Non-pigmented ciliary epithelial cell (primary cell): ENCODE measurements at regions not wholly inside any gene's neighbourhood (a gene's known extent, or its start where the extent isn't known, plus 50 kb on each side); places are given as distances from the start of the nearest gene placed in this dataset.

Experiments used
- DNase-seq: peaks from one replicate; pipeline ENCODE4 v3.0.0-alpha.2; 2010; ENCODE audit warnings: low read depth

DNA sequence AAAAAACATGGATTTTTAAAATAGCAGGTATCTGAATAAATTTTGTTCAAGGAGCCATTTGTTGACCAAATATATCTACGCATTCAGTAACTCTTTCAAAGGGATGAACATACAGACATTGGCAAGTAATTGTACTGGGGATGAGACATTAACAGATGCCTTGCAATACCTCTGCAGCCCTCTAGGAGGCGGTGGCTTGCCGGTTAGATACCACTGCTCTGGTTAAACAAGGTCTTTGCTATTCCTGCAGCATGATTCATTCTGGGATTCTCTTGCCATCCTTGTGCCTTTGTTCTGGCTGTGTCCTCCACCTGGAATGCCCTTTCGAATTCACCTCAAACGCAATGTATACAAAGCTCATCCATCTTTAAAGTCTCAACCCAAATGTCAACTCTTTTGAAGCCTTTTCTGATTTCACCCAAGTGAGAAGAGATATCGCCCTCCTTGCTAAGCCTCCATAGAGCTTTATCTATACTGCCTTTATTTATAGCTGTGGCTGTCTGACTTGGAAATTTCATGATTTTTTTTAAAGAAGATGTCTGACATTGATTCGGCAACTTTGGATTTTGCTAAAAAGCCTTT is 131.0 kb upstream of the SRRM4 start:
- DNase-seq = no peak

DNA sequence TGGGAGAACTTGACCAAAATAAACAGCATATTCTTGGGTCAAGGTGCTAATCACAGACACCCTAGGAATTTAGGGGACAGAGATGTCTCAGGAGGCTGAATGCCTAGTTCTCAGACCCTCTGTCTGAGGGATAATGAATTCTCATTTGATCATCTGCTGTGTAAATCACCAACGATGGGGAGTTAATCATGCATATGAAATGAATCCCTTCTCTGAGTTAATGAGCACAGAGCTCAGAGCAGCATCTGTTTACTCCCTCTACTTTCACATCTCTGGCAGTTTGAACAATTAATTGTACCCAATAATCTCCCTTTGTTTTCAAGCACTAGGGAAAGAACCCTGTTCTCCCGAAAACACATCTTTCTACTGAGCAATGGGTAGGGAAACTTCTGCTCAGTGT is 129.4 kb upstream of the SRRM4 start:
- no peak for DNase-seq

DNA sequence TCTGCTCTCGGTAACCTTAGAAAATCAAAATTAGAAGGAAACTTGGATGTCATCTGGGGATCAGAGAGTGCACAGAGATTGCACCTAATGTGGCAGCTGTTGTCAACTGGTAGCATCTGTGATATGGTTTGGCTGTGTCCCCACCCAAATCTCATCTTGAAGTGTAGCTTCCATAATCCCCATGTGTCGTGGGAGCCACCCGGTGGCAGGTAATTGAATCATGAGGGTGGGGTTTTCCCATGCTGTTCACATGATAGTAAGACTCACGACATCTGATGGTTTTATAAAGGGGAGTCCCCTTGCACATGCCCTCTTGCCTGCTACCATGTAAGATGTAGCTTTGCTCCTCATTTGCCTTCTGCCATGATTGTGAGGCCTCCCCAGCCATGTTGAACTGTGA is 127.7 kb upstream of the SRRM4 start:
- DNase-seq = no peak

DNA sequence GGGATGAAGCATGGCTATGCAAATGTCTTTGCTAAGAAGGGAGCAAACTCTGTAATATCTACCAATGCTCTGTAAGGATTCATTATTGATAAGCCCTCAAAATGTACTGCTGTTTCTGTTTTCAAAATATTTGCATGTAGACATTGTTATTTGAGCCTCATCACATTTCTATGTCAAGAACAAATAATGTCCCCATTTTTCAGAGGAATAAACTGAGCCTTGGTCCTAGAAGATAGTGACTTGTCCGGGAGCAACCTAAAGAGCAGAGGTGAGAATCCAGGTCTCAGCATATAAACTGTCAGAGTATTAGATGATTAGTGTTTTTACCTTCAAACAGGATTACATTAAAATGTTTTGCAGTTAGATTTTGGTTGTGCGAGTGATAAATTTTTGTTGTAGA is 125.5 kb upstream of the SRRM4 start:
- DNase-seq = no peak

DNA sequence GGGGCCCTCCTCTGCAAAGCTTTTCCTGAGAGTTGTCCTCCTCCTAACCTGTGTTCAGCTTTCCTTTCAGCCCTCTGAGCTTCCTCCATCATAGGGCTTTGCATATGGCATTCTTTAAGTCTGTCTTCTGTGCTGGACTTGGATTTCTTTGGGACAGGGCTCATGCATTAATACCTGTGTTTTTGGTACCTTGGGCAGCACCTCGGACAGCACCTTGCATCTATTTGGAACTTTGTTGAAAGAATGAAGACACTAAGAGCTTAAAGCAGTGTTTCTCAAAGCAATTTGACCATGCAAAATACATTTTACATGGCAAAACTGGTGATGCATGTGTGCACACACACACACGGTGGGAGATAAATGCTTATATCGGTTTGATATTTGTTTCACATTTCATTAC is 115.0 kb upstream of the SRRM4 start:
- no peak for DNase-seq

DNA sequence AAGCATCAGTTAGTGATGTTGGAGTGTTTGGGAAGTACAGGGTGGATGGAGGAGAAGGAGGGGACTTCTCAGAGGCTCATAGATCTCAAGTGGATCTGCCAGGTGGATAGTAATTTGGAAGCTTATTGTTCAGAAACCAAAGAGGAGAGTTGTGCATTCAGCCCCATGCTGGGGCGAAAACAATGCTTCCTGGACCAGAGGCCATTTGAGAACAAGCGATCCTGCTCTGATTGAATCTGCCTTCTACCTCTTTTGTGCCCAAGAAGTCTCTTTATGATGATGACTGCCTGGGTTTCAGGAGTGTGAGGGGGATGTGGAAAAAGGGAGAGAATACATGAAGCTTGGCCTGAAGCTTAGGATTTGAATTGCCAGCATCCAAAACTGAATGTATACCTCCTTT is 110.8 kb upstream of the SRRM4 start:
- no peak for DNase-seq

DNA sequence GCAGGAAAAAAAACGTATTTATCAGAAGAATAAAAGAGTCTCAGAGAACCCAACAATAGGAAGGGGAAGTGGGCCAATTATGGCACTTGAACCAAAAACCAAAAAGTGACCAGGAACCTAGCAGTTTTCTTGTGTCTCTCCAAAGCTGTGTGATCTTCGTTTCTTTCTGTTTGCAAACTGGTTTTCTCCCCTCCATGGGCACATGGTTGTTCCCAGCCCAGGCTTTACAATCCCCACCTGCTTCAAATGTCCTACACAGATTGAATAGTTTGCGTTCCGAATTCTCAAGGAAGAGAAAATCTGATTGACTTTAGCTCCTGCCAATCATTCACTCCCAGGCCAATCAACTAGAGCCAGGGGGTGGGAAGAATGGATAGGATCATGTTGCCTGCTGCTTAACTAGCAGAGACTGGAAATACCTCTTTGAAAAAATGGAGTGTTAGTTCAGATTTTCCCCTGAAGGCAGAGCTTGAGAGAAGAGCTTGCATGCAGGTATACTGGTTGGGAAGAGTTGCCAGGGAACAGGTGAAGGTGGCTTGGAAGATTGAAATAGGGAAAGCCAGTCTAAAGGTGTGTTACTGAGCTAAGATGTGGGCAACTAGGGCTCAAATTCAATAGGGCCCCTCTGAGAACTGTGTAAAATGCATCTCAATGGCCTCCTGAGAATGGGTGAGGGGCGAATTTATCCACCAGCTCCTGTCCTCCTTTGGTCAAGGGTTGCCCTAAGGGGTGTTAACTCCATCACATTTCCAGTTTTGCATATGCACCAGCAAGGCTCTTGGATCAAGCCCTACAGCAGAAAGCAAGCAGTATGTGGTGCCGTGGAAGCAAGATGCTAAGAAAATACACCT is 106.4 kb upstream of the SRRM4 start:
- DNase-seq = no peak

DNA sequence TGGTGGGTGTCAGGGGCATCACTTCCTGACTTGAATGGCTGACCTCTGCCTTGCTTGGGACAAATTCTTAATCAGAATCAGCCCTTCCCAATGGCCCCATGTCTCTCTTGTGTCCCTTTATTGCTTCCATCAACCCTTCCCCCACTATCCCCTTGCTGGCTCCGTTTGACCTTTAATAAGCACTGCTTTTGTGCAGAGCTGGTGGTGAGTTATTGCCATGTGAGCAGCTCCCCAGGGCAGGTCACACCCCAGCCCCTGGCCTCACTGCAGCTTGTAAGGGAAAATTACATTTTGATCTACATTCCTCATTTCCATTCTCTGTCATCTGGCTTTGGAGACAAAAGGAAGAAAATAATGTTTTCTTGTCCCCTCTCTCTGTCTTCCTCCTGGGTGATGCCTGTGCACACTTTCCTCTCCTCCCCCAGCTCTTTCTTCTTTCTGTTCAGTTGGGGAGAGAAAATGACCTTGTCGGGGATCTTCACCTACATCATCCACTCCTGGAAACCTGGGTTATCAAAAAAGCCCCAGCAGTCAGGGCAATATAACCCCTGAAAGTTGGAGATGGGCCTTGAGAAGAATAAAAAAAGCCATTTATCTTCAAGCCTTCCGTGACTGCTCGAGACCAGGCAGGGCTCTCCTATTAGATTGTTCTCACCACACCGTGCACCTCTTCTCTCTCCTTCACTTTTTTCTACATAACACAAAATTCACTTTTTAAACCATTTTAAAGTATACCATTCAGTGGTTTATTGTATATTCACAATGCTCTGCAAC is 100.4 kb upstream of the SRRM4 start:
- DNase-seq = no peak

DNA sequence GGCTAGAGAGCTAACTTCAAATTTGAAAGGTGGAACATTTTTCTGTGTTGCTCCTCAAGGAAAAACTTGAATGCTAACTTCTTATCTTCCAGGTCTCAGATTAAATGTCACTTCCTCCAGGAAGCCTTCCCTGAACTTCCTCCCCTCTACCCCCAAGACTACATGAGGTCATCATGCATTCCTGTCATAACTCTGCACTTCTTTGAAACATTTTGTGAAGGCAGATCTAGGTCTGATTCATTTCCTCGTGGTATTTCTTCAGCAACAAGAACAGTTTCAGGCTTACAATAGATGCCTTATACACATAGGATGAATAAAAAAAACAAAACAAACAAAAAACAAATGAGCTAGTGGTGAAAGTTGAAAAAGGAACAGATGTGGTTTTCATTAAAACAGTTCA is 97.1 kb upstream of the SRRM4 start:
- no peak for DNase-seq

DNA sequence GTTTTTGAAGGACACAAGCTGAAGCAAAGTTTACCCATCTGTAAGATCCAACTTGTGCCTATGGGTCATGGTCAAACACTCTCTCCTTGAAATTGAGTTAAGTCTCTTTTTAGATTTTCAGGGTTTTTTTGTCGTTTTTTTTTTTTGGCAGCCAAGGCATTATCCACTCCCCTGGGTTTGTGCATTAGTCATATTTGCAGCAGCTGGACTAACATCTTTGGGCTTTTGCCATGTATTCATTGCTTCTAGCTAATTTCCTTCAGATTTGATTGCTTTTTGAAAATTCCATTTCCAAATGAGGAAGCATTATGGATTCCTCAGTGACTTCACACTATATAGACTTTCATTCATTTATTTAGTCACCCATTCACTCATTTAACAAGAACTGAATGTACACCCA is 80.3 kb upstream of the SRRM4 start:
- DNase-seq = no peak

DNA sequence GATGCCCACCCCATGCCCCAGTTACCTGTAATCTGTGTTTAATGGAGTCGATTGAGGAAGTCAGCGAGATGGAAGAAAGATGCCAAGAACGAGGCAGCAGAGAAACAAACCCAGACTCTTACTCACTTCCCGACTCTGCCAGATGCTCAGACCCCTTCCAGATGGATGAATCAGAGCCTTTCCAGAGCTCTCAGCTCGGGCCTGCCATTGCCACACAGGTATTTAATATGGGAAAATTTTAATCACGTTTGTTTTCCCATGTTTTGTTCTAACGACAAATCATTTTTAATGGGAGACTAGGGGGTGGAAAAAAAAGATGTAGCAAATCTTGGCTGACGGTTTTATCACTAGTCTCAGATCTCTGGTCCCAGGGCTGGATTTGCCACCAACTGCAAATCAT is 72.5 kb upstream of the SRRM4 start:
- no peak for DNase-seq

DNA sequence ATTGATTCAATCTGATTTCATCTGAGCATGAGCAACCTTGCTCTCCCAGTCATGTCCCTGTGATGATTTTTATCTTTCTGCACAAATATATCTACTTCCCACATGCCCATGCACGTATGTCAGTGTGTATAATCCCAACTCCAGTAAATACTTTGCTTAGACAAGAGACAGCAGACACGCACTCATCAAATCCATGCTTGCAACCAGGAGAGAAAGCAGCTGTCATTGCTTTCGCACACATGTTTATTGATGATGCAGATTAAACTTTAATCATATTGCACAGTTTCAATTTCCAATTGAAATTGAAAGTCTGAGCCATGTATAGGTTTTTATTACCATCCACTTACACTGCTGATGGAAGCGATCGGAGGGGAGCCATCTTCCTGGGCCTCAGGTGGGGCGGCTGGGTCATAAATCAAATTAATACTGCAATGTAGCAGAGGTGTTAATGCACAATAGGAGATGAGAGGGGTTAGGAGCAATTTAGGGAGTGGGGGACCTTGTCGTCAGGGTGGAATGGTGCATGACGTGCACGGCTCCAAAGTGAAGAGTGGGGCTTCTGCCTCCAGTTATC is 68.6 kb upstream of the SRRM4 start:
- no peak for DNase-seq

DNA sequence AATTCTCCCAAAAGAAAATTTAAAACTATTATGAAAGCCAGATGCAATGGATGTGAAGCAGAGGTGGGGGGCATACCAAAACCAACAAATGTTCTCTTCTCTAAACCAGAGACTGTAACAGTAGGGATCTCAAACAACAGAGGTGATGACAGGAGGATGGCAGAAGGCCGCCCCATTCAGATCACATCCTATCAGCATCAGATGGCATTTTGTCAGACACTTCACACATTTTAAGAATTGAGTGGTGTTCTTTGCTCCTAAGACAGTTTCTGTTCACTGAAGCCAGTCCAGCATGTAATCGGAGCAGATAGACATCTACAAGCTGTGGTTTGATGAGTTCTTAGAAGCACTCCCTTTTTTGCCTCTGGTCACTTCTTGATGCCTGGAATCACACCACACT is 59.6 kb upstream of the SRRM4 start:
- no peak for DNase-seq

DNA sequence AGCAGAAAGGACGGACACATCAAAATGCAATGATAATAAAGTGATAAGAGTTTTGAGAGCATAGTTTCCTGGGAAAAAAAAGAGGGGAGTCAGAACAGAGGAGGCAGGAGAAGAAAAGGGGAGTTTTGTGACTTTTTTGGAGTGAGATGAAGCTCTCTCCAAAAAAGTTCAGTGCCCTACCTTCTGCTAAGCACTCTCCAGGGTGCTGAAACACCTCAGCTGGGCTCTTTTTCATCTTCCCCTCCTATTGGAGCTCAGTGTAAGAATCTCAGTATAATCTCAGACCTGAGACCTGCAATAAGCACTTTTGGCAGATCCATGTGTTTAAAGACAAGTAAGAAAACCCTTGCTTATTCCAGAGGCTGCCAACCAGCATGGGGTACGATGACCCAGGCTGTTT is 58.9 kb upstream of the SRRM4 start:
- DNase-seq = no peak

DNA sequence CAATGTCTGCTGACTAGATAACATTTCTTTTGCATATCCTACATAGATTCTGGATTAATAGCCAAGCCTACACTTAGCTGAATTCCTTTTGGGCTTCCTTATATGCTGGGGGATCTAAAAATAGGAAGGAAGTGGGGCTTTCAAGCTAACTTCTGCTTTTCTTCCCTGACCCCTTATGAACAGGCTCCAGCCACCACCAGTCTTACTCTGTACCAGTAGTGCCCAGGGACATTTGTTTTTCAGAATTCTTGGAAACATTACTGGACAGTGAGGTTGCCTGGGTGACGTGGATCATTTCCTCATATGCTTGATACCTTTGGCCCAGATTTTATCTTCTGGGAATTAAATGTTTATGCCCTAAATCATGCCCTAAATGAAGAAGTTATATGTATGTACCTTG is 55.9 kb upstream of the SRRM4 start:
- DNase-seq = no peak

DNA sequence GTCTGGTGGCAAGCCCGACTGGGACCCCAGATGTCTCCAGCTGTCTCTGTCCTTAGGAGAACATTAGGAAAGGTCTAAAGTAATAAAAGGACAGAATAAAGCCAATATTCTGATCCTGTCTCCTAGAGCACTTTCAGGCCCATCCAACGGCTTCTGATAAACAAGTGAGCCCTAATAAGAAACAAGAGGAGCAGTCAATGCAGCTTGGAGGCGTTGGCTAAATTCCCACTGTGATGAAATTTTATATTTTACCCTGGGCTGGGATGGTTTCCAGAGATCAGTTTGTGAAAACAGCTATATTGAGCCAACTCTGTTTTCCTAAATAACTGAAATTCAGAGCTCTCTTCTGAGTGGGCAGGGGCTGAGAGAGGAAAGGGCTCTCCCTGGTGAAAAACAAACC is 55.5 kb upstream of the SRRM4 start:
- no peak for DNase-seq
